ENCODE measurements at regions not wholly inside any gene's neighbourhood (a gene's known extent, or its start where the extent isn't known, plus 50 kb on each side); places are given as distances from the start of the nearest gene placed in this dataset.
"Not testable (repeated sequence)": the region's sequence is repeated elsewhere in the genome, so short reads cannot be mapped to it uniquely, and the experiment has no call there.

DNA sequence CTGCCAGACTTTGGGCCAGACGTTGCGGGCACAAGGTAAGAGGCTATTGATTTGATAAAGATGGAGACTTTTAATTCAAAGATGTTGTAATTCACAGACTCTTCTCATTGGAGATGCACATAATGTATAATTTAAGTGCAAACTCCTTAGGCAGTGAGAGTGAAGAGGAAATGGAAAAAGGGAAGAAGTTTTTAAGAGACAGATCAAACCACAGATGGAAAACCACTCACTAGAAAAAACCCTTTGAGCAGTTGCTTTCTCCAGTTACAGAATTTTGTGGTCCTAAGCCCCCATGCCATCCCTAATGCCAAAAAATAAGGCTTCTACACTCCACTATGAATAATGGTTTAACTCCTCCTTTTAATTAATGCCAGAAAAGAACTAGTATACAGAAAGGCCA, 977.1 kb upstream of the PRKX start:
- DNase-seq (ENCODE audit: low read depth in 2 of 2) = no peak

DNA sequence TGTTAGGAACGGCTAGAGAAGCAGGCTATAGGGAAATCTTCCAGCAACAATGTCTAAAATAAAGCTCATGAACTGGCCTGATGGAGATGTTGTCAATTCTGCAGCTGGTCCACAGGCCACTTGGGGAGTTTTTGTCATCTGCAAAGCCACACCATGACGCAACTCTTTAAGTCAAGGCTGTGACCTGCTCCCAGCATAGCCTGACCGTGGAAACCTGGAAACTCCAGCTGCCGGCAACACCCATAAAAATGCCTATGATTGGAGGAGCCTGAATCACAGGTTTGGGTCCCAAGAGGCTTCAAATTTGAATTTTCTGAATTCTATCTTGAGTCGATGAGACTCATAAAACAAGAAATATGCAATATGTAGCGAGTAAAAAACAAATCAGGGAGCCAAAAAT, 969.2 kb upstream of the PRKX start:
- no peak for DNase-seq (ENCODE audit: low read depth in 2 of 2)

DNA sequence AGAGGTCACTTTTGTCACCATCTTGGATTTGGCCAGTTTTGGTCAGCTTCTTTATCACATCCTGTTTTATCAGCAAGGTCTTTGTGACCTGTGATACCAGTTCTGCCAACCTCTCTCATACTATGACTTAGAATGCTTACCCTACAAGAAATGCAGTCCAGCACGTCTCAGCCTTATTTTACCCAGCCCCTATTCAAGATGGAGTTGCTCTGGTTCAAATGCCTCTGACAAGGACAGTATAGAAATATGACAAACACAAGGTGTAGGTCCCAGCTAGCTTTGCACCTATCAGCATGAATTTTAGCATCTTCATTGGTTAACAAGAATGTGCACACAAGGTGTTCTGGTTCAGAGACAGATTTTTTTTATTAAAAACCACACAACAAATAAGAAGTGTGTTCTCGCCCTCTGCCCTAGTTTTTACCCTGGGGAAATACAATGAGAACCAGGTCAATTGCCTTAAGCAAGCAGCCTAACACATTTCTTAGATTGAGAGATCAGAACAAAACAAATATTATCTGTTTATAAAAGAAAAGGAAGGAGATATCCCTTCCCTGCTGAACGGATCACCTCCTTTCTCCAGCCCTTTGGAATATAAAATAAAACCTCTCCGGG, 962.3 kb upstream of the PRKX start:
- no peak for DNase-seq (ENCODE audit: low read depth in 2 of 2)

DNA sequence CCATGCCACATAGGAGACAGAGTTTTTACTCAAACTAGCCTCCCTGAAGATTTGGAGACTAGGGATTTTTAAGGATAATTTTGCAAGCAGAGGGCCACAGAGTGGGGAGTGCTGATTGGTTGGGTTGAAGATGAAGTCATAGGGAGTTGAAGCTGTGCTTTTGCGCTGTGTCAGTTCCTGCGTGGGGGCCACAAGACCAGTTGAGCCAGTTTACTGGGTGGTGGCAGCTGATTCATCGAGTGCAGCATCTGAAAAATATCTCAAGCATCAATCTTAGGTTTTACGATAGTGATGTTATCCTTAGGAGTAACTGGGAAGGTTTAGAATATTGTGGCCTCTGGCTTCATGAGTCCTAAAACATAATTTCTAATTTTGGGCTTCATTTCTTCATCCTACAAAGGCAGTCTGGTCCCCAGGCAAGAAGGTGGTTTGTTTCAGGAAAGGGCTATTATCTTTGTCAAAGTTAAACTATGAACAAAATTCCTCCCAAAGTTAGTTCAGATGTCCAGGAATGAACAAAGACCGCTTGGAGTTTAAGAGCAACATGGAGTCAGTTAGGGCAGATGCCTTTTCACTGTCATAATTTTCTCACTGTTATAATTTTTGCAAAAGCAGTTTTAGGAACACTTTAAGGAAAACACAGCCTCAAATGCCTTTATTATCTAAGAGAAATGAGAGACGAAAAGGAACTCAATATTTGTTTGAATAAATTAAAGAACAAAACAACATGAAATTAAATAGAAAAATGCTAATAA, 960.8 kb upstream of the PRKX start:
- no peak for DNase-seq (ENCODE audit: low read depth in 2 of 2)

DNA sequence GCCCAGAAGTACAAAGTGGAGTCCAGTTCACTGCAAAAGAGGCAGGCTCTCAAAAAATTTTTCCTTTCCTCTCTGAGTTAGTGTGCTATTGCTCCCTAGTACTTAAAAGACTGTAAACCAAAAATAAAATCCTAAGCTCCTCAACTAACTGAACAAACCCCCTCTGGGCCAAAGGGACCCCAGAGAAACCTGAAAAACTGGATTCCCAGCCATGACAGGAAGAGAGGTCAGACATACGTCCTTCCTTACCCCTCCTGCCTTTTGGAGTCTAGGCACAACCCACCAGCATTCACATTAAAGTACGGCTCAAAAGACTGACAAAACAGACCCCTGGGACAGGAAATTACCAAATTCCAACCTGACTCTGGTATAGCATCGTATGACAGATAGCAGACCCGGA, 957.9 kb upstream of the PRKX start:
- DNase-seq (ENCODE audit: low read depth in 2 of 2) = no peak

DNA sequence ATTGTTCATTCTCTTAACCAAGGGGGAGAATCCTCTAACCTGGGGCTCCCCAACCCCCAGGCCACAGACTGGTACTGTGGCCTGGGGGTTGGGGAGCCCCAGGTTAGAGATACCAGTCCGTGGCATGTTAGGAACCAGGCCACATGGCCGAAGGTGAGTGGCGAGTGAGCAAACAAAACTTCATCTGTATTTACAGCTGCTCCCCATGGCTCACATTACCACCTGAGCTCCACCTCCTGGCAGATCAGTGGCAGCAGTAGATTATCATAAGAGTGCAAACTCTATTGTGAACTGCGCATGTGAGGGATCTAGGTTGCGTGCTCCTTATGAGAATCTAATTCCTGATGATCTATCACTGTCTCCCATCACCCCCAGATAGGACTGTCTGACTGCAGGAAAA, 957.2 kb upstream of the PRKX start:
- DNase-seq (ENCODE audit: low read depth in 2 of 2) = no peak

DNA sequence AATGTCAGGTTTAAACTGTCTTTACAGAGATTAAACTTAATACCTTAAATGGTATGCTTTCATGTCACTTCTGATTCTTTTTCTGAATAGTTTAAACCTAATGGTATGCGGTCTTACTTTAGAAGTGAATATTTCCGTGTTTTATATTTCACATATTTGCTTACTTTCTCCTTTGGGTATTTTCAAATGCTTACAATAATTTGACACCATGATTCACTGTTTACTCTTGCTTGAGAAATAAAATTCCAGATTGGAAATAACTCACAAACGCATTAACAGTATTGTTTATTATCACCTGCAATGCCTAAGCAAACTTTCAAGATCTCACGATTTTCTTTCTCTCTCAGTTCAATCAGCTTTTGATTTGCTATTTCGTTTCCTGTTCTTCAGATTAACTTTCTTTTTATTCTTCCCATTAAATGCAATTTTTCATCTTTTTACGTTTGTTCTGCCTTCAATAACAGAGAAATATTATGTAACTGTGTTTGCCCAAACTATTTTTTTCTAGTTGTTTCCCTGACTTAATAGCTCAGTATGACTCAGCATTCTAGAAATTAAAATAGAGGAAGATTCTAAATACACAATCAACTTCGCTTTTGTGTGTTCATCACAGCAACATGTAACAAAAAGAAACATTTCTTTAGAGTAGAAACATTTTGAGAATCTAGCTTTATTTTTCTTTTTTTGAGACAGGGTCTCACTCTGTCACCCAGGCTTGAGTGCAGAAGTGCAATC, 955.5 kb upstream of the PRKX start:
- no peak for DNase-seq (ENCODE audit: low read depth in 2 of 2)

DNA sequence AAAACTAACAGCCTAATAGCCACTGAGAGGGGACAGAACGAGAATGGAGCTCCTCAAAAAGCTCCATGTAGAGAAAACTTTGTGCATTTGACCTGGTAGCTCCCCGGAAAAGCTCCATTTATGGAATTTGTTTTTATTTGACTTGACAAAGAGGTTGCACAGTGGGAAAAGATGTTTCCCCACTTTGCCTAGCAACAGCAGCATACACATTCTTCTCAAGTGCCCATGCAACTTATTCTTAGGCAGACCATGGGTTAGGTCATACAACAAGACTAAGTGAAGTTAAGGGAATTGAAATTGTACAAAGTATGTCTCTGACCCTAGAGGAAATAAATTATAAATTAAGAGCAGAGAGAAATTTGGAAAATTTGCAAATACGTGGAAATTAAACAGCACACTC, 949.6 kb upstream of the PRKX start:
- DNase-seq (ENCODE audit: low read depth in 2 of 2) = no peak

DNA sequence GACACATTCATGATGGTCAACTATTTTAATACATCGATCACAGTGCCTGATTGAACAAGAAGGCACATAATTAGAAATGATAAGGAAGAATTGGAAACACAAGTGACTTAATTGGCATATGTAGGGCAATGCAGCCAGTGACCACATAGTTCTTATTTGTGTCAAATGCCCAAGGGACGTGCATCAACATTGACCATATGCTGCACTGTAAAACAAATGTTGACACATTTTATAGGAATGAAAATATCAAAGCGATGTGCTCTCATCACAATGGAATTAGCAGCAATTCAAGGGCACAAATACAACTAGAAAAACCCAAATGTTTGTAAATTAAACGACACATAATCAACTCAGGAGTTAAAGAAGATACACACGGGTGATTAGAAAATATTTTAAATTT, 948.3 kb upstream of the PRKX start:
- no peak for DNase-seq (ENCODE audit: low read depth in 2 of 2)

DNA sequence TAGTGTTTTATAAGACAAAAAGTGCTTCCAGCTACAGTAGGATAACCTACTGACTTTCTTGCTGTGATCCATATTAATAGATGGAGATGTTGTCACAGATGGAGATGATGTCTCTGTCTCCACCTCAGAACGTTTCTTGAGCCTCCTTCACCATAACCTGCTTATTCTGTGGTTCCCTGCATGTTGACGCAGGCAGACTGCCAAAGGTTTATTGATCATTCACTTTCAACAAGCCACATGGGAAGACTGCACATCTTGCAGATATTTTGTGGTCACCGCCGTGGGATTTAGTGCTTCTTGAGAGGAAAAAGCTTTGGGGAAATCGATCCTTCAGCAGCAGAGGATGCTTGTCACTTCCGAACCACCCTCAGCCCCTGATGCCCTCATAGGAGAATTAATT, 943.0 kb upstream of the PRKX start:
- DNase-seq (ENCODE audit: low read depth in 2 of 2) = no peak

DNA sequence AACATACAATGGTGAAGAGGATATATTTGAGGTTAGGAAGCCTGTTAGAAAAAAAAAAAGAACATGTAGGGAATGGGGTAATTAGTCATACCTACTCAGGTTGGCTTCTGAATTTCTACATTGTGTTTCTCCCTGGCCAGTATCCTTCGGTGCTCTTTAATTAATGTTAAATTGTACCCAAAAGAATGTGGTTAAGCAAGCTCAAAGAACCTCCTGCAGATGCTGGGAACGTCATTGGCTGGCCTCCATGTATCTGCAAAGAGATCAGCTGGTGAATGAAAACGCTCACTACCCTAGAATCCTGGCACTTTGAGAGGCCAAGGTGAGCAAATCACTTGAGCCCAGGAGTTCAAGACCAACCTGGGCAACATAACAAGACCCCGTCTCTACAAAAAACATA, 942.3 kb upstream of the PRKX start:
- no peak for DNase-seq (ENCODE audit: low read depth in 2 of 2)

DNA sequence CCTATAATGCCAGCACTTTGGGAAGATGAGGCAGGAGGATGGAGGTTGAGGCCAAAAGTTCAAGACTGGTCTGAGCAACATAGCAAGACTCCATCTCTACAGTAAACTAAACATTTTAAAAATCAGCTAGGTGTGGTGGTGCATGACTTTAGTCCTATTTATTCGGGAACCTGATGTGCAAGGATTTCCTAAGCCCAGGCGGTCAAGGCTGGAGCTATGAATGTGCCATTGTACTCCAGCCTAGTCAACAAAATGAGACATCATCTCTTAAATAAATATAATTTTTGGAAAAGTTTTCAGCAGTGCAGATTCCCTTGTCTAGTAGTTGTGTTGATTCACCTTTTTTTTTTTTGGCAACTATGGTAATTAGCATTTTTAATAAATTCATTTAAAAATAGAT, 928.7 kb upstream of the PRKX start:
- no peak for DNase-seq (ENCODE audit: low read depth in 2 of 2)

DNA sequence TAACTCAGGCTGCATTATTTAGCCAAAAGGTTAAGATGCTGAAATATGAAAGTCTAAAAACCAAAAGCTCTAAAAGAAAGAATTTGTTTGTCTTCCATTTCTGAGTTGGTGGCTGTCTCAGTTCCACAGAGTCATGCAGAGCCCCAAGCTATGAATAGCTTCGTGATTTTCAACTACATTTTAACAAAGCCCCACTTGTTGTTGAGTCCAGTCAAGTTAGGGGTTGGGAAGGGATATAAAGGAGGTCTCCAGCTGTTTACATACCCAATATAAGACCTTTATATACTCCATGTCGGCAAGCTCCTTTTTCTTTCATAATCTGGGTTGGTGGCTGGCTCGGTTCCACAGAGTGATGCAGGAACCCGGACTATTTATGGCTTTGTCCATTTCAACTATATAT, 924.6 kb upstream of the PRKX start:
- no peak for DNase-seq (ENCODE audit: low read depth in 2 of 2)

DNA sequence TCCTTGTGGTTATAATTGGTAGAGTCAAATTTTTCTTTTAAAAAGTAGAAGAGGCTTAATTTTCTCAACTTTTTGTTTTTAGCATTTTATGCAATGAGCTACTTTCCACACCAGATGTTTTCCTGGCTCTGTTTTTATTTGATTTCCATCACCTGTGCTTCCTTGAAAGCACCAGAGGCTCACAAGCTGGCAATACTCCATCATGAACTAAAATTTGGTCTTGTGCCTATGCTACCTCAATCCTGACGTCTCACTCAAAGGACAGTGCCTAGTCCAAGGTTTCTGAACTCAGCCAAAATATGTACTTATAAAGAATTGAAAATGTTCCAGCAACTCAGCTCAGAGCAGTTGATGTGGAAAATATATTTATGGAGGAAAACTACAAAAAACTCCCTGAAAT, 914.0 kb upstream of the PRKX start:
- no peak for DNase-seq (ENCODE audit: low read depth in 2 of 2)

DNA sequence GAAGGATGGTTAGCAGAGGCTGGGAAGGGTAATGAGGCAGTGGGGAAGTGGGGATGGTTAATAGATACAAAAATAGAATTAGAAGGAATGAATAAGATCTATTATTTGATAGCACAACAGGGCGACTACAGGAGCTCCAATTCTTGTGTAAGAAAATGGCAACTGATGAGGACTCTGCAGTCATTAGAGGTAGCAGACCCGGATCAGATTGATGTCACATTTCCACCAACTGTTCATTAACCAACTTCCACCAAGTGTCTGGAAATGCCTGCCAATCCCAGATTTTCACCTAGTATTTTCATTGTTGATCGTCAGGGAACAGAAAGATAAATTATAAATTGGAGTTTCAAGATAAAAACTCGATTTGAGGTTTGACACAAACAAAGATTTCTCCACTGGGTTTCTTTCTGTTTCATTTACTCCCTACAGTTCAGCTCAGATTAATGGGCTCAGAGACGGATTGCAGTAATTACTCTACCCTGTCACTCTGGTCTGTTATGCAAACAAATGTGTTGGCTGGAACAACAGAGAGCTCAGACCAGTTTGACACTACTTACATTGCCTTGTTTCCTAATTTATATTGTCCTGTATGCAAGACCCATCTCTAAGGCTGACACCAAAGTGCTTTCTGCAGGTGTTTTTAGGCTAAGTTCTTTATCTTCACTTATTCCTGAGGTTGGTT, 909.2 kb upstream of the PRKX start:
- no peak for DNase-seq (ENCODE audit: low read depth in 2 of 2)

DNA sequence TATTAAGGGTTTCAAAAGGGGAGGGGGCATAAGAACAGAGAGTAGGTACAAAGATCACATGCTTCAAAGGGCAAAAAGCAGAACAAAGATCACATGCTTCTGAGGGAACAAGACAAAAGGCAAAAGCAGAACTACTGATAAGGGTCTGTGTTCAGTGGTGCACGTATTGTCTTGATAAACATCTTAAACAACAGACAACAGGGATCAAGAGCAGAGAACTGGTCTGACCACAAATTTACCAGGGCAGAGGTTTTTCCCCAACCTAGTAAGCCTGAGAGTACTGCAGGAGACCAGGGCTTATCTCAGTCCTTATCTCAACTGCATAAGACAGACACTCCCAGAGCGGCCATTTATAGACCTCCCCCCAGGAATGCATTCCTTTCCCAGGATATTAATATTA, 900.2 kb upstream of the PRKX start:
- not testable (repeated sequence) for DNase-seq (ENCODE audit: low read depth in 2 of 2)

DNA sequence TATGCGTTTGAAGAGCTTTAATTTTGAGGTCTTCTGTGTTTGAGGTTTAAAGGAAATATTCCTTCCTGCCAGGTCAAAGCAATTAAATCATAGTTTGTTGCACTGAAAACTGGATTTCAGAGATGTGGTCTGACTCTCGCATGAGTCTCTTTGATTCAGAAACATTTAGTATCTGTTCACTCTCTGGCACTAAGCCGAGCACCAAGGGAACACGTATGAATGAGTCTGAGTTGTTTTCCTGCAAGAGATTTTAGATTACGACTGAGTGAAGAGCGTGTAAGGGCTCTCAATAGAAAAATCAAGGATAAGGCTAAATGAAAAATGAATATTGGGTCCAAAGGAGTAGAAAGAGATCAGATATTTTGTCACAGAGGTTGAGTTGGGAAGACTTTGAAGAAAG, 875.4 kb upstream of the PRKX start:
- no peak for DNase-seq (ENCODE audit: low read depth in 2 of 2)

DNA sequence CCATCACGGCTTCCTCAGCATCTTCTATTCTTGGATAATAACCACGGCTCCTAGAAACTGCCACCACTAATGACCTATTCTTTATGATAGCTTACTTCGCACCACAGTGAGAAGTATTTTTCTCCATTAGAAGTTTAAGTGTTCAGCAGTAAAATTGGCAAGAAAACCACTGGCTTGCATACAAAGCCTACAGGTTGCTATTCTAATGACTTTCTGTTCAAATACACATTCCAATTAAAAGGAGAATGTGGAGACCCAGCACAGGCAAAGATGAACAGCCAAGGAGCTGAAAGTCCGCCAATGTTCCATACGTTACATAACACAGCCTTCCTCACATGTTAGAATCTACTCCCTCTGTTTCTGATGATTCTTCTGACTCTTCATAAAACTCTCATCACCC, 875.0 kb upstream of the PRKX start:
- DNase-seq (ENCODE audit: low read depth in 2 of 2) = no peak

DNA sequence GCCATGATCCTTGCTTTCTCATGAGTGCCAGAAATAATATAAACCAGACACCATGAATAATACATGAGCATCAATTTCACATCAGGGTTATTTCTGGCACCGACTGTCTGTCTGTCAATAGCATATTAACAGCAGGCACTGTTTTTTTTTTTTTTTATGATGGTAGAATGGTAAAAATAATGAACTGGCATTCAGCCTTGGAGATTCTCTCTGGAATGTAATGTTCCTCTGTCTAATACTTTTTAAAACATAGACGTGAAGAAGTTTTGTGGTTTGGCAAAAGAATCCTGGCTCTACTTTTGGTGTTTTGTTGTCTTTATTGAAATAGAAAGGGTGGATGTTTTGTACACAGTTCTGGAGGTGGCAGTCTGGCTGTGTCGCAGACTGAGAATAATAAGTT, 874.6 kb upstream of the PRKX start:
- no peak for DNase-seq (ENCODE audit: low read depth in 2 of 2)

DNA sequence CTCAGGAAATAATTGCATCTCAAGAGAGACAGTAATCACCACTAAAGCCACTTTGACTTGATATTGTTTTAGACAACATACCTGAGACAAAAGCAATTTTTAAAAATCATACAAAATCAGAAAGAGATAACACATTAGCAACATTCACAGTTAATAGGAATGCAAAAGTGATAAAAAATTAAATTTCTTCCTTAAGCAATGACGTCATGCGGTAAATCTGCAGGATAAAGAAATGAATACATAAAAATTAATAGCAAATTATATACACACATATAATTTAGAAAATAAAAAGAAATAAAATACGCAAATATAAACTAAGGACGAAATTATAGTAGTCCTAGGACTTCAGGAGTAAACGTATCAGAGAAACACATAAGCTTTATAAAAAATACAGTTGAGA, 866.5 kb upstream of the PRKX start:
- DNase-seq (ENCODE audit: low read depth in 2 of 2) = no peak

DNA sequence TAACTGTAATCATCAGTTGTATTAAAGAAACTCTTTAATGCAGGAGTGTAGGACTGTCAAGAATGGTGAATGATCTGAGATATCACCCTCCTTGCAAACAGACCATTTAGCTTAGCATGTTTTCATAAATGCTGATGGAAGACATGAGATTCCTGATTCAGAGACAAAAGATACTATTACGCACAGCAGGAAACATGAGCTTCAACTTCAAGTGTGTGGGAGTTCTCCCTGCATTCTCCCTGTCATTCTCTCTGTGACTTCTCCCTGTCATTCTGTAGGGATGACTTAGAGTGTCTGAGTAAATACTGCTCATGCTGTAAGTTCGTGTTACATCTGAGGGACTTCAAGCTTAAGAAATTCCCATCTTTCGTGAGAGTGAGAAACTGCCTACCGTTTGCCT, 866.0 kb upstream of the PRKX start:
- DNase-seq (ENCODE audit: low read depth in 2 of 2) = no peak

DNA sequence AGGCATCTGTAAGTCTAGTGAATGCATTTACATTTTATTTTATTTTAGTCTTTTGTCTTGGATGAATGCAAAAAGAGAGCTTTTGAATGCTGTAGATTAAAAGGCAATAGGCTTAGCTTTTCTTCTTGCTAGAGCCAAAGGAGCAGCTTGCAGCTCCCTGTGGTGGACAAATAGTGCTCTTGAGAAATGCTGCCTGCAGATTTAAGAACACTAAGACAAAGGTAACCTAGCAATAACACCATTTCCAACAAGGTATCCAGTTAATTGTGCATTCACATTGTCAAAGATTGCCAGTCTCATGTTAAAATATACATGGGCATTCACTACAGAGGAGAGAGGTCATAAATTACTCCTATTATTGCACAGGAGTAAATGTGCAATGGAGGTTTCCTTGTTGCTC, 859.2 kb upstream of the PRKX start:
- no peak for DNase-seq (ENCODE audit: low read depth in 2 of 2)

DNA sequence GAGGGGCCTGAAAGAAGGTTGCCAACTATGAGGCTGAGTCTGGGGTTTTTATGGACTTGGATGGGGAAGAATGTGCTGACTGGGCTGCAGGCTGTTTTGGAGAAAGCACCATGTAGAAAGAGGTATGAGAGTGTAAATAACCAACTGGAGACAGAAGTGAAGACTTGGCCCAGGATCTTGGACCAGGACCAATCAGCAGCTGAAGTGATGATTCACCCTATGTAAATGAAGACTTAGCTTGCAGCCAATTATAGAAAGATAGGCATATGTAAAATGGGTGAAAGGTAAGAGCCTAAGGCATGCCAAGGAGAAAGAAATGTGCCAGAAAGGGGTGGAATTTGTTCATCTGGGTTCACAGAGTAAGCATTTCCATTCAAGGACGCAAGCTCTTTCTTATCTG, 856.7 kb upstream of the PRKX start:
- no peak for DNase-seq (ENCODE audit: low read depth in 2 of 2)
